DMS79 treated with DMSO at 0.1 percent for 48 hours (cell line): ENCODE measurements at regions not wholly inside any gene's neighbourhood (a gene's known extent, or its start where the extent isn't known, plus 50 kb on each side); places are given as distances from the start of the nearest gene placed in this dataset.
A peak's percentile ranks its signal among the peaks of the same experiment; 100 is the strongest.

Source experiments
- DNase-seq: peaks from one replicate; lab custom pipeline; 2025; lab: John Stamatoyannopoulos, UW

DNA sequence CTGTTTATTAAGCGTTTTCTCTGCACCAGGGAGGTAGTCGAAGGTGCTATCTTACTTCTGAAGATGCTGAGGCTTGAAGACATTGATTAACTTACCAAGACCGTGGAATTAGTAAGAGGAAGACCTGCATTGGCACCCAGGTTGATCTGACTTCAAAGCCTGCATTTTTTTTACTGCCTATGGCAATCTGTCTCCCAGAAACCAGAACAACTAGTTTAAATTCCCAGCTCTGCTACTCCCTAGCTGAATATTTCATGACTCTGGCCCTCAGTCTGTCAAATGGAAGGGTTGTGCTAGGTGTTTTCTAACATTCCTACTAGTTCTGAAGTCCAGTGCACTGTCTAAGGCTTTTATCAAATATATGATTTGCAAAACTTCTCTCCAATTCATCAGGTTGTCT, 52.0 kb upstream of the GRAMD1B start:
- DNase-seq = no peak

DNA sequence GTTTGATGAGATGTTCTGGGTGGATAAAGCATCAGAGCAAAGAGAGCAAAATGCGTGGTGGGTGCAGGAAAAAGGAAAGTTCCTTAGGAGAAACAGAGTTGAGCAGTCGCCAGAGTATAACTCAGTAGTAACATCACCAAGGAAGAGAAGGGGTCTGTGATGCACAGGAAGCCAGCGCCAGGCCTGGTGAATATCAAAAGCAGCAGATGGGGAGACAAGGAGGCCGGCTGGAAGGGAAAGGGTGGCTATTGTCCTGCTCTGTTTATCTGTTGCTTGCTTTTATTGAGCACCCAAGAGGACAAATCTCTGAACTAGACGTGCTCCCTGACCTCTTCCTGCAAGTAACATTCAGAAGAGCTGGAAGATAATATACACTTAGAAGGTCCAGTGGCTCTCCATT, 52.7 kb upstream of the GRAMD1B start:
- DNase-seq = no peak

DNA sequence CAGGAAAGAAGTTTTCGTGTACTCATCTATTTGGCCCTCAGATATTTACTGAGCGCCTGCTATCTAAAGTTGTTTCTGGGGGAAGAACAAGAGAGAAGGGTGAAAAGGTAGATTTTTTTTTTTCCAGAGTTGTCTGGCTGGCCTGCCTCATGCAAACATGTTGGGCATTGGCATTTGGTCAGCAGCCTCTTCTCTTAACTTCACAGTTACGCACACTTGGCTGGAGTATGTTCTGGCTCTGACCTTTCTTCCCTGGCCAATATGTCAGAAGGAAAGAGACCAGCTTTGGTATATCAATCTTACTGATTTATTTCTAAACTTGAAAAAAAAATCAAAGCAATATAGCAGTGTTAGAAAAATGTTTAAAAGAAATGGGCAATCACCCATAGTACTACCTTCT, 54.2 kb upstream of the GRAMD1B start:
- no peak for DNase-seq

DNA sequence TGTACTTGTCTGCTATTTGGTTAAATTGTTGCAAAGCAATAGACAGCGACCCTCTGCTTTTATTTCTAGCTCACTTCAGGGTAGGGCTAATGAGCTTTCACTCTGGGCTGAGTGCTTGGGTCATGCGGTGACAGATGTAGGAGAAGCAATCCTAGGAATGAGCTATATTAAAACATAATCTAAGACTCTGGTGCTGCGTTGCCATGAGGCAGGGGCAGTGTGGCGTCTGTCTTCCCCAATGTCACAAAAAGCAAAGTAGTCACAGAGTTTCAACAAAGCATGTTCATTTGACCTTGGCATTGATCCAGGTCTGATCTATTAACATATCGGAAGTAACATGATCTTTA, 55.5 kb upstream of the GRAMD1B start:
- peak; percentile 59 for DNase-seq

DNA sequence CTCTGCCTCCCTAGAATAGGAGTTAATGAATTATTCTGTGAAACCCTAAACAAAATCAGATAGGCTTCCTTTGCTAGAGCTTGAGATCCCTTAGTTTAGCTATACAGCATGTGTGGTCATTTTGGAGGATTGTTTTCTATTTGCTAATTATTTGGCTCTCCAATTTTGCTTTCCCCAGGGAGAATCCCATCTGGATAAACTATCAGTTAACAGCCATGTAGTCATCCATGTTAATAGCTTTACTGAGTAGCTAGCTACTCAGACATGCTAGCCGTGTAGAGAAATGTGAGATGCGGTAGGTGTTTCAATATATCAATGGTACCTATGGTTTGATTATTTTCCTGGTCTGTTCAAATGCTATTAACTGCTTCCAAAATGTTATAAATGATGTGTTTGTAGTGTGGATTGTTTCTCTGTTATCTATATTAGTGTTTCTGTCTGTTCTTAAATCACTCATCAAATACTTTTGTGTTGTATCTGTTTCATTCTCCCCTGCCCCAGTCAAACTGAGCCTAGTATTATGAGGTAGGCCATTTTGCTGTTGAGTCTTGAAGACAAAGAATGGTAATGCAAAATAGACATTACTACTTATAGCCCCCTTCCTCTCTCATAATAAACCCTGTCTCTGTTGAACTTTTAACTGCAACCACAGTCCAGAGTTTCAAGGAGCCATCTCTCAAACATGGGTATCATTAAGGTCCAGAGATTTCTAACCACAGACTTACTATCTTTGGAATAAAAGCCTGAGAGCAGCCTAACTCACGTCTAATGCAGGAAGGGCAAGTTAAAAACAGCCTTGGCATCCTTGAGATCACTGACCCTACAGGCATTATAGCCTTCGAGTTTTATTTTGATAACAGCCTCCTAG, 56.1 kb upstream of the GRAMD1B start:
- peak; percentile 59 for DNase-seq

DNA sequence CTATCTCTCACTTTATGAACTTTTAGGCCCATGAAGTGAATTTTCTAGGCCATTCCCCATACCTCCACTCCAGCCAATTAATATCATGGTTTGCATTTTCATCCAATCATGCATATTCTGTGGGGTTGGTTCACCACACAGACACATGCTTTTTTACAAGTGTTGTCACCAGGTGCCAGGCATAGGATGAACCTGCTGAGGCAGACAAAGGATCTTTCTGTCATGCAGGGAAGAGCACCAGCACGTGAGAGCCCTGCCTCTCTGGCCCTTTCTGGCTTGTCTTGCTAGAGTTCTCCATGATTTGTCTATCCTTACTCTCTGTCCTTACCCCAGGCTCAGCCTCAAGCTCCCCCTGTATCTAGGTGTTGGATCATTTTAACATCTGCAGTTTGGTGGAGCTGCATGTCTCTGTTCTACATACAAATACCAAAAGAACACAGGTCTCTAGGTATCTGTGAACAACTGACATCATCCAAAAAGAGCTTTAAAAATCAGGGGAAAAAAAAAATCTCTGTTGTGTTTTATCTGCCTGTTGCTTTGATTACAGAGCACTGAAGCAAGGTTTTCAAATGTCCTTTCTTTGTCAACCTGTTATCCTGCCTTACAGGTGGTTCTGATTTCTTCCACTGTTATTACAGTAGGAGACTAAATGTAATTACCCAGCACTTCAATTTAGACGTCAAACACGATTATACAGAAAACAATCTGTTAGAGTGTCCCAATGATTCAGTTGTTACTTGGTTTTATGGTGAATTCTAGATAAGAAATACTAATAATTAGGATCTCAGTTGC, 58.4 kb upstream of the GRAMD1B start:
- no peak for DNase-seq

DNA sequence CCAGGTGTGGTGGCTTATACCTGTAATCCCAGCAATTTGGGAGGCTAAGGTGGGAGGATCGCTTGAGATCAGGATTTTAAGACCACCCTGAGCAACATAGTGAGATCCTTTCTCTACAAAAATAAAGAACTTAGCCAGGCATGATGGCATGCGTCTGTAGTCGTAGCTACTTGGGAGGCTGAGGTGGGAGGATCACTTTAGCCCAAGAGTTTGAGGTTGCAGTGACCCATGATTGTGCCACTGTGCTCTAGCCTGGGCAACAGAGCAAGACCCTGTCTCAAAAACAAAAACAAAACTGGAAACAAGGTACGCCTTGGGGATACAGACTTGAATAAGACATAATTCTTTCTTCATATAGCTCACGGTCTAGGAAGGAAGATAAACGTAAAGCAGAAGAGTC, 63.1 kb upstream of the GRAMD1B start:
- DNase-seq = no peak

DNA sequence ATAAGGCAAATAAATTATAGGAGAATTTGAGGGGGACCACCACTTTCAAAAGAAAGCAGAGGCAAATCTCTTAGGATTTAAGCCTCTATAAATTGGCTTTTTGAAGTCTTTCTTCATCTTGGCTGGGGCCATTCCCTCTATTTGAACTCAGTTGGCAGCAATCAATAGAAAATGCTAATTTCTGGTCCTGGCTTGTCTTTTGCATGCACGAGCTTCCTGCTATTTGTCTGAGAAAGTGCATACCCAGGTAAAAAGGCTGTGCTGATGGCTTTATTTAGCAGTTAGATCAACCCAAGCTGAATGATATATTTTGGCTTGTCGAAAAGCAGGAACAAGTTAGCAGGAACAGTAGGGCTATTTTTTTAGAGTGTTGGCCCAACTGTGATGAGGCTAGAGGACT, 64.1 kb upstream of the GRAMD1B start:
- no peak for DNase-seq

DNA sequence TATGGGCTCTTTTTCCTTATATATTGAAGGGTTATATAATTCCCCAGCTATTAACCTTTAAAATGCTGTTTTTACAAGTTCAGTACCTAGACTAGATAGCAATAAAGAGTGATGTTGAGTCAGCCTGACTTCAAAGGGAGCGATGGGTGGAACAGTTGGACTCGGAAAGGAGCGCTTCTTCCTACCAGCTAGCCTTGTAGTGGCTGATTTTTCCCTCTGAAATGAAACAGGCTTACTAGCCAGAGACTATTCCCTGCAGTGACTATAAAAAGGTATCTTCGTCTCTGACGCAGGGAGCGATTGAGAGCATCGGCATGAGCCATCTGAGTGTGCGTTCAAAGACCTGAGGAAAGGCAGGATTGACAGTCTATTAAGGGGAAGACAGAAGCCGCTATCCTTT, 66.0 kb upstream of the GRAMD1B start:
- DNase-seq = no peak

DNA sequence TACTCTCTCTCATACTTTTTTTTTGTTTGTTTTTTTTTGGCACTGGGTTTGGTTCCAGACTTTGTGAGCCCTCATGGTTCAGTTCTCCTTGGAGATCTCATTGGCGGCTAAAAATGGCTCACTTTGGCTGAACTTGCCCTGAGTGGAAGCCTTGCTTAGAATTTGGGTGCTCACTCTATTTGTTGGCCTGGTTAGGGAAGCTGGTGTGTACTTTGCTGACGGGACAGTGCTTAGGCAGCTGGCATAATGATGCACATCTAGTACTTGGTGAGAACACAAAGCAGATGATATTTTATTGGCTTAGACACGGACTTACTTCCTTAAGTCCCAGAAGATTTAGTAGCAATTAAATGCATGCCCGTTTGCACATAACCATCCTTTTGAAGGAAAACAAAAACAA, 66.5 kb upstream of the GRAMD1B start:
- DNase-seq = peak; percentile 95

DNA sequence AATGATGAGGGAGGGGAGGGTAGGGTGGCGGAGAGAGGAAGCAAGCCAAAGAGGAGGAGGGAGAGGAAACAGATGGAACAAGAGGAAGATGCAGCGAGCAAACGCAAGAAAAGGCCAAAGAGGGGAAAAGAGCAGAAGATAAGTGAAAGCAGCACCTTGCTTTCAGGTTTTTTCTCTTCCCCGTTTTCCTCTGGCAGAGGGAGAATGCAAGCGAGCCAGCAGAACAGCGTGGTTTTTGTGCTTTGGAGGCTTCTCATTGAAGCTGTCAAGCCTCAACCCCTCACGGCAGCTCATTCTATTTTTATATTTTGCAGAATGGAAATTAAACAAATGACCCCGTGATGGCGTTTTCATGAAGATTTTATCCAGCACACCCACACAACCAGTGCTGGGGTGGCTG, 67.1 kb upstream of the GRAMD1B start:
- DNase-seq = no peak

DNA sequence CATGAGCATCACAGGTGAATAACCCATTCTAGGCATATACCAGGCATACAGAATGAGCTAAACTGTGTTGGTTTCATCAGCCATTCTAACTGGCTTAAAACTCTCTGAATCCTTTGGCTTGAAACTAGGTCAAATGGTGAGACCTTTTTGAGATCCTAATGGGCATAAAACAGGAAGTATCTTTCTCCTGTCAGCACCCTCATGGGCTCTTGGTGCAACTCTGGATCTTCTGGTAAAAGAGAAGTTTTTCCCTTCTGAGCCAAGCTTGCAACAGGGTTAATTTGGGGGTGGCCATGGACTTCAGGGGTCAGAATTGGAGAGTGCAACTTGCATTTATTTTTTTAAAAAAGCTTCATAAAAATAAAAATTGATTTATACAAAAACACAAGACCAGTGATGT, 67.9 kb upstream of the GRAMD1B start:
- no peak for DNase-seq

DNA sequence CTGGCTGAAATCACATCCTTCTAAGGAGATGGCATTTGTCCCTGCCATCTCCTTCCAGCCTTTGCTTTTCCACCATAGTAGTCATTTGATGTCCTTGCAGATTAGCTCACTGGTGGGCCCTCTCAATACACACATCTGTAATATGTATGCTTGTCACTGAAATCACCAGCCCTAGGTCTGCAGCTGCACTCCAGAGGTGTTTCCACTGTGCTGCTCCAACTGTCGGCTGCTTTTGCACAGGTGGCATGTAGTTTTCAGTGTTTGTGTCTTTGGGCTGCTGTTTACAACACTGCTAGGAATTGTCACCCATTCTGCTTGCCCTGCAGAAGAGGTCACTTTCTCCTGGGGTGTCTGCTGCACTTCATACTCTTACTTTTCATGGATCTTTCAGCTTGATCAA, 69.0 kb upstream of the GRAMD1B start:
- DNase-seq = no peak

DNA sequence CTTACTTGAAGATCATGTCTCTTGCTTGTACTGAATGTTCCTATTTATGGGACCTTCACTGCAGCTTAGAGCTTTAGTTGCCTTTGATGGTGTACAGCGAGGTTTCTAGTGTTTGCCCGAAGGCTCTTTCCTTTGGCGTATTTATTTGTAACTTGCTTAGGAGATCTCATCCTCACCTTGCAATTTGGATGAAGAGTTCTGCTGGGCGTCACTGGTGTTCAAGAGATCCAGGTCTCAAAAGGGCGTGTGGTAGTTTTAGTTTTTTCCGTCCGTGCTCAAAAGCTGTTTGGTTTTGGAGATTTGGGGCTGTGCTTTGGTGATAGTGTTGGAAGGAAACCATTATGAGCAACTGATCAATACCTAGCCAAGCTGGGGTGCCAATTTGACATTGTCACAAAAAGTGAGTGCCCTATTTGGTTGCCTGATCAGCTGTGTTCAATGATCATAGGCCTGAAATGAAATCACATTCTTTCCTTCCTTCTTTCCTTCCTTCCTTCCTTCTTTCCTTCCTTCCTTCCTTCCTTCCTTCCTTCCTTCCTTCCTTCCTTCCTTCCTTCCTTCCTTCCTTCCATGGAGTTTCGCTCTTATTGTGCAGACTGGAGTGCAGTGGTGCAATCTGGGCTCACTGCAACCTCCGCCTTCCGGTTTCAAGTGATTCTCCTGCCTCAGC, 69.7 kb upstream of the GRAMD1B start:
- no peak for DNase-seq

DNA sequence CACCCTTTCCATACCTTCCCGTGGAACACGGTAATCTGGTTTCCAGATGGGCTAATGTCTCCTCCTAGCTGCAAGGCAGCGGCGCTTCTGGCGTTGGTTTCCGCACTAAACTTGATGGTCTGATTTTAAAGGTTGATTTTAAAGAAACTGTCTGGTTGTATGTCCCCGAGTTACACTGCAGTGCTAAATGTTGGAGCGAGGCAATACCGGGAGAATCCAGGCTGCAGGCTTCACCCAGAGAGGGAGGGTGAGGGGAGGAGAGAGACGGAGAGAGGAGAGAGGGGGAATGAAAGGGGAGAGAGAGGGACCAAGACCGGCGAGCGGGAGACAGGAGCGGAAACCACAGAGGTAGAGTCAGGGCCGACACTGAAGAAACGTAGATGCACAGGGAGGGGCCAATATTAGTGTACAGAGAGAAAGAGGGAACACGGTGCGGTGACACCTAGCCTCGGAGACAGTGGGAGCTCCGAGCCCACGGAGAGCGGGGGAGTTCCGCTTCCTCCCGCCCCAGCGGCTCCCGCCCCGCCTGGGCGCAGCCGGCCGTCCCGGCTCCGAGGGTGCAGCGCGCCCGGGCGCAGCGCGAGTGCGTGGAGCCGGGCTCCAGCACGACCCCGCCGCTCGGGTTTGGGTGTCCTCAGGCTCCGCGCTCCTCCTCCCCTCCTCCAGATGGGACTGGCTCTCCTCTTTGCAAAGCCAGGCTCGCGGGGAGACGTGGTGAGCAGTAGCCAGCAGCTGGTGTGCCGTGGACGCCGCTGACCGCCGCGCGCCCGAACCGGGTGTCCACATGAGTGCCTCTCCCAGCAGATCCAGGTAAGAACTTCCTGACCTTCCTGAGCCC, 71.9 kb upstream of the GRAMD1B start:
- DNase-seq = peak; percentile 84

DNA sequence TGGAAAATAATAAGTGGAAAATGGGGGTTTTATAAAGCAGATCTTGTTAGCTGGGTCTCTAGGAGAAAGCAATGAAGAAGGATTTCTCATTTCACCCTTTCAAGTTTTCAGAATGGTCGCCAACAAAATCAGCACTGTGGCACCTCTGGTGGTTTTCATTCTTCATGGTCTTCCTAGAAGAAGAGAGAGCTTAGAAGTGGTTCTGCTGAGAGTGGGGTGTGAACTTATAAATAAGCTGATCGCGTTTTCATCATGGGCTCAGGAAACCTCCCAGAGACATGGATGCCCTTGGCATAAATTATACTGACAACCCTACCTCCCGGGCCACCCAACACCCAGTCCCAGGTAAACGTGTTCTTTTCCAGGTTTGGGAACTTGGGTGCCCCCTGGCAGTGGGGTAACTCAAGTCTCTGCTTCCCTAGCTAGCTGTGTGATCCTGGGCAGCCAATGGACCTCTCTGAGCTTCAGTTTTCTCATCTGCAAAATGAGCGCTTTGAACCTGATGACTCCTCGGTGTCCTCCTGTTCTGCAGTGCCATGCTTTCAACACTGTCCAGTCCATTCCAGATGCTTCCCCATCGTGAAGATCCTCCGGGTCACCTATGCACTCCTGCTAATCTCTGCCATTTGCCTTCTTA, 72.6 kb upstream of the GRAMD1B start:
- DNase-seq = no peak

DNA sequence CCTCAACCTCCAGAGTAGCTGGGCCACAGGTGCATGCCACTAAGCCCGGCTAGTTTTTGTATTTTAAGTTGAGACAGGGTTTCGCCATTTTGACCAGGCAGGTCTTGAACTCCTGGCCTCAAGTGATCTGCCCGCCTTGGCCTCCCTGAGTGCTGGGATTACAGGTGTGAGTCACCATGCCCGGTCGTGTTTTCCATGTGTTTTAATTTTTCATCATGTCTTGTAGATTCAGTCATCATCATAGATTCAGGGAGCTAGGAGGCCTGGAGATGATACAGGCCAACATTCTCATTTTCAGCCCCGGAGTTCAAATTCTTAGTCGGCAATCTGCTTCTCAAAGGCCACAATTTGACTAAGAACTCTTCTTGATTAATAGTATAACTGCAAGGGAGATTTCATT, 73.5 kb upstream of the GRAMD1B start:
- DNase-seq = no peak

DNA sequence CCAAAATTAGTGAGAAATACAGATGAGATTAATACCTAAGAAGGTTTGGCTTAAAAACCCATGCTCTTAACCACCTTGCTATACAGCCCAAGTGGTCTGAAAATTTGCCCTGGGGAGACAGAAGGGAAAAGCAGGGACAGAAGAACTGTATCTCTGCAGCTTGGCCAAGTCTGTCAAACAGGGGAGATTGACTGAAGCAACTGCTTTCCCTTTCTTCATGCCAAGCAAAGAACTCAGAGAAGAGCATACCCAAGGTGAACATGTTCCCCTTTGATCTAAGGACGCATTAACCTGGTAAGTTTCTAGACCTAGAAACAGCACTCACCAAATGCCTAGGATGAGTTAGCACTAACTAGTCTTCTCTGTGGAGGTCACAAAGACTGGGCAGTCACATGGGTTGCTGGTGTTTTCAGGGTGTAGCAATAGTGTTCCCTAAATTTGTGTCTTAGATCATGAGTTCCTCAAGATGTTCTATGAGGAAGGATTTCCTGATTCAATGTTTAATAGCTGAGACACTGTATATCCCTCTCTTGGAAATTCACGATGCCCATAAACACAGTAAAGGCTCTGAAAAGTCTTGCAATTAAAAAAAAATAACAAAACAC, 75.6 kb upstream of the GRAMD1B start:
- no peak for DNase-seq

DNA sequence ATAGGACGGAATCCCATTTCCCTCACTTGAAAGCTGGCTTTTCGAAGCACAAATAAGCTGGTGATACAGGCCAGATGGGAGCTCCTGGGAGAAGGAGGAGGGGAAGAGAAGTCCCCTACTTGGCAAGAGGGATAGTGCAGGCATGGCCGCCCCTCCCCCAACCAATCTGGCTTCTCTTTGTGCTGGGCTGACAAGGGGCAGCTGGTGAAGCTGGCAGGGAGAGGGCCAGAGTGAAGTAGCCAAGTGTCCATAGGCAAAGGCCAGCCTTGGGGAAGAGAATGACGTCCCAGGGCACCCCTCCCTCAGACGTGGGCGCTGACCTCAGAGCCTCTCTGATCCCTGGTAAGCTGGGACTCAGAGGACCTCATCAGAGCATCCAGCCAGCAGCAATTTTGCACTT, 78.7 kb upstream of the GRAMD1B start:
- no peak for DNase-seq

DNA sequence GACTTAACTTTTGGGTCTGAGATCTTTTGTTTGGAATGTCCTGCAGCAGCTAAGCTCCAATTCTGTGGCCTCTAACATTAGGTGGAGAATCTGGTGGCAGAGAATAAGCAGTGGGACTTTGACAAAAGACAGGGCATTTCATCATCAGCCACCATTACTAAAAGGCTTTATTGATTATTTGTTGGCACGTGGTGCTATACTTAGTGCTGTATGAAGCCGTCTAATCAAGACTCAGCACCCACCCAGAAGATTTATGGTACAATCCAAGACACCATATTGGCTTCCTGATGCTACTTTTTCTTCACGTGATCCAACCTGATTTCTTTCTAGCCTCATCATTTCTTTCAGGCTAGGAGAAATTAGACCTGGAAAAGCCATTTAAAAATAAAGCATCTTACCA, 80.7 kb upstream of the GRAMD1B start:
- no peak for DNase-seq

DNA sequence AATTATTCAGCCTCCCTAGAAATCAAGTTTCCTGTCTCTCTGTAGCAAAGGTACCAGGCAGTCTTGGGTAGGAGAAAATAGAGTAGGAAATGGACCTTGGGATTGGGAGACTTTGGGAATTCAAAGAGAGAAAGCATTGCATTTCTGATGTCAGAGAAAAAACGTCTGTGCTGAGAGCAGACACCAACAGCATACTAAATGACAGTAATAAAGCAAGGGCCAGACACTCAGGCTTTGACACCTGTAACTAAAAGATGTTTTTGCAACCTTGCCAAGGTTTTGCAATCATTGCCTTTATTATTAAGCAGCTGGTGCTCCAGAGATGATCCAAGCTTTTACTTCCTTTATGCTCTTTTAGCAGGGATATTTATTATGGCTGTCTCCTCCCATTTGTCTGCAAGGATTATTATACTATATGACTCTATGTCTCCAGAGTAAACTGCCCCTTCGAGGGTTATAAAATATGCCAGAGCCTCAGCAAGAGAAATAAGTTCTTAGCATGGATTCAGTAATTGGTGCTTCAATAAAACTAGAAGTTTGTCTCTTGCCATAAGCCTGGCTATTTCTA, 85.2 kb upstream of the GRAMD1B start:
- DNase-seq = peak; percentile 13
